ENCODE measurements at regions not wholly inside any gene's neighbourhood (a gene's known extent, or its start where the extent isn't known, plus 50 kb on each side); places are given as distances from the start of the nearest gene placed in this dataset.

DNA sequence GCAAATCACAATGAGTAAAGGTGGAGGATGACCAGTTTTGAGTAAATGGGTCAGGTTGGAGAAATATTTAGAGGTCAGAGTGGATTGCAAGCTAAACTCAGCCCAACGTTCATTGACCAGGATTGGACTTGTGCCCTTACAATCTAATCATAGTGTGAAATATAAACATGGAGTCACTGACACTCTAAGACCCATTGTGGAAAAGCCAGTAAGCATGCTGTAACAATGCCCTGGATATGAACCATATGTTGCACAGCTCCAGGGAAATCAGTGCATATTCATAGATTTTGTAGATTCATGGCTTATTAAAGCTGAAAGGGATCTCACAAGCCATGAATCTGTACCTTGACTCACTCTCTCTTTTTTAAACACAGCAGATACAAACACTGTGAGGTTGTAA is 660.2 kb upstream of the LMCD1 start:
- no peak for DNase-seq (ENCODE audit: low spot score)
- H3K4me3 ChIP-seq (ENCODE audit: low read depth in 1 of 3, low read length in 3 of 3): no peak overlapping the region
- WGBS: 13% methylated on average over 1 of the region's 1 CpG
- H3K9ac ChIP-seq (ENCODE audit: low read depth in 1 of 2, low read length in 2 of 2): no peak overlapping the region
- no peaks in the 10 kb centered on the region for H3K27me3 ChIP-seq (ENCODE audit: control insufficient read depth in 4 of 4, insufficient read depth in 4 of 4, low read length in 3 of 4)
- no peak overlapping the region for H3K27ac ChIP-seq (ENCODE audit: low read depth in 1 of 2, low read length in 2 of 2)
- H3K4me1 ChIP-seq (ENCODE audit: control insufficient read depth in 4 of 4, insufficient read depth in 4 of 4, low read length in 3 of 4): no peaks in the 10 kb centered on the region
- H3K36me3 ChIP-seq (ENCODE audit: control insufficient read depth in 4 of 4, insufficient read depth in 3 of 4, low read depth in 1 of 4, low read length in 3 of 4): no peaks in the 10 kb centered on the region
- H3K9me3 ChIP-seq (ENCODE audit: control insufficient read depth in 4 of 4, low read length in 3 of 4): no peaks in the 10 kb centered on the region
- TF ChIP-seq RXRA (IDR thresholded peaks at IDR 0.05): peak in 1 of 2 donors; percentile 31
- TF ChIP-seq GABPA (IDR thresholded peaks at IDR 0.05 in 1 of 2, conservative IDR thresholded peaks at IDR 0.05 in 1 of 2): no peak

GRCh38 chr3:7843441-7843840 is 658.2 kb upstream of the LMCD1 start:
- Histone ChIP-seq H3K27ac (ENCODE audit: low read depth in 1 of 2, low read length in 2 of 2) (no peak overlapping the region), H3K9ac (ENCODE audit: low read depth in 1 of 2, low read length in 2 of 2) (no peak overlapping the region), H3K4me1 (ENCODE audit: control insufficient read depth in 4 of 4, insufficient read depth in 4 of 4, low read length in 3 of 4) (no peaks in the 10 kb centered on the region), H3K4me3 (ENCODE audit: low read depth in 1 of 3, low read length in 3 of 3) (no peak overlapping the region), H3K36me3 (ENCODE audit: control insufficient read depth in 4 of 4, insufficient read depth in 3 of 4, low read depth in 1 of 4, low read length in 3 of 4) (no peaks in the 10 kb centered on the region), H3K9me3 (ENCODE audit: control insufficient read depth in 4 of 4, low read length in 3 of 4) (no peaks in the 10 kb centered on the region), H3K27me3 (ENCODE audit: control insufficient read depth in 4 of 4, insufficient read depth in 4 of 4, low read length in 3 of 4) (no peaks in the 10 kb centered on the region)
- DNase-seq (ENCODE audit: low spot score): no peak
- TF ChIP-seq REST (IDR thresholded peaks at IDR 0.05) (no peak), CTCF (IDR thresholded peaks at IDR 0.05; ENCODE audit: low read depth, low read length, missing input control) (no peak), YY1 (IDR thresholded peaks at IDR 0.05) (no peak), FOXA1 (IDR thresholded peaks at IDR 0.05) (no peak), HNF4G (IDR thresholded peaks at IDR 0.05) (no peak), EGR1 (IDR thresholded peaks at IDR 0.05; ENCODE audit: low read depth in 2 of 2) (no peak), HNF4A (conservative IDR thresholded peaks at IDR 0.05) (no peak), JUND (IDR thresholded peaks at IDR 0.05) (no peak), SP1 (IDR thresholded peaks at IDR 0.05) (no peak), ZBTB33 (IDR thresholded peaks at IDR 0.05) (no peak), TAF1 (conservative IDR thresholded peaks at IDR 0.05) (no peak), GABPA (IDR thresholded peaks at IDR 0.05 in 1 of 2, conservative IDR thresholded peaks at IDR 0.05 in 1 of 2) (no peak), RAD21 (IDR thresholded peaks at IDR 0.05) (no peak), FOXA2 (IDR thresholded peaks at IDR 0.05) (no peak)
- TF ChIP-seq, protein P1, sequence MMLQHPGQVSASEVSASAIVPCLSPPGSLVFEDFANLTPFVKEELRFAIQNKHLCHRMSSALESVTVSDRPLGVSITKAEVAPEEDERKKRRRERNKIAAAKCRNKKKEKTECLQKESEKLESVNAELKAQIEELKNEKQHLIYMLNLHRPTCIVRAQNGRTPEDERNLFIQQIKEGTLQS (IDR thresholded peaks at IDR 0.05): no peak
- TF ChIP-seq, protein P2, sequence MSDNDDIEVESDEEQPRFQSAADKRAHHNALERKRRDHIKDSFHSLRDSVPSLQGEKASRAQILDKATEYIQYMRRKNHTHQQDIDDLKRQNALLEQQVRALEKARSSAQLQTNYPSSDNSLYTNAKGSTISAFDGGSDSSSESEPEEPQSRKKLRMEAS (IDR thresholded peaks at IDR 0.05): no peak
- 74% methylated on average over 1 of the region's 1 CpG for WGBS
